ENCODE measurements at regions not wholly inside any gene's neighbourhood (a gene's known extent, or its start where the extent isn't known, plus 50 kb on each side); places are given as distances from the start of the nearest gene placed in this dataset.

- TF ChIP-seq, protein P1, sequence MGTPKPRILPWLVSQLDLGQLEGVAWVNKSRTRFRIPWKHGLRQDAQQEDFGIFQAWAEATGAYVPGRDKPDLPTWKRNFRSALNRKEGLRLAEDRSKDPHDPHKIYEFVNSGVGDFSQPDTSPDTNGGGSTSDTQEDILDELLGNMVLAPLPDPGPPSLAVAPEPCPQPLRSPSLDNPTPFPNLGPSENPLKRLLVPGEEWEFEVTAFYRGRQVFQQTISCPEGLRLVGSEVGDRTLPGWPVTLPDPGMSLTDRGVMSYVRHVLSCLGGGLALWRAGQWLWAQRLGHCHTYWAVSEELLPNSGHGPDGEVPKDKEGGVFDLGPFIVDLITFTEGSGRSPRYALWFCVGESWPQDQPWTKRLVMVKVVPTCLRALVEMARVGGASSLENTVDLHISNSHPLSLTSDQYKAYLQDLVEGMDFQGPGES (IDR thresholded peaks at IDR 0.05; ENCODE audit: low read depth, low read length), result no peak
- TF ChIP-seq REST (IDR thresholded peaks at IDR 0.05; ENCODE audit: low read depth, low read length) (no peak), ELF1 (IDR thresholded peaks at IDR 0.05) (no peak), NRF1 (IDR thresholded peaks at IDR 0.05; ENCODE audit: low read depth, low read length) (no peak), RFX5 (IDR thresholded peaks at IDR 0.05; ENCODE audit: low read length) (no peak)
- TF ChIP-seq, protein P2, sequence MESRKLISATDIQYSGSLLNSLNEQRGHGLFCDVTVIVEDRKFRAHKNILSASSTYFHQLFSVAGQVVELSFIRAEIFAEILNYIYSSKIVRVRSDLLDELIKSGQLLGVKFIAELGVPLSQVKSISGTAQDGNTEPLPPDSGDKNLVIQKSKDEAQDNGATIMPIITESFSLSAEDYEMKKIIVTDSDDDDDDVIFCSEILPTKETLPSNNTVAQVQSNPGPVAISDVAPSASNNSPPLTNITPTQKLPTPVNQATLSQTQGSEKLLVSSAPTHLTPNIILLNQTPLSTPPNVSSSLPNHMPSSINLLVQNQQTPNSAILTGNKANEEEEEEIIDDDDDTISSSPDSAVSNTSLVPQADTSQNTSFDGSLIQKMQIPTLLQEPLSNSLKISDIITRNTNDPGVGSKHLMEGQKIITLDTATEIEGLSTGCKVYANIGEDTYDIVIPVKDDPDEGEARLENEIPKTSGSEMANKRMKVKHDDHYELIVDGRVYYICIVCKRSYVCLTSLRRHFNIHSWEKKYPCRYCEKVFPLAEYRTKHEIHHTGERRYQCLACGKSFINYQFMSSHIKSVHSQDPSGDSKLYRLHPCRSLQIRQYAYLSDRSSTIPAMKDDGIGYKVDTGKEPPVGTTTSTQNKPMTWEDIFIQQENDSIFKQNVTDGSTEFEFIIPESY (IDR thresholded peaks at IDR 0.05; ENCODE audit: borderline replicate concordance, low read depth), result no peak
Observed at GRCh38 chr5:135155616-135156214, 121.7 kb upstream of the PITX1 start (continued).

DNA sequence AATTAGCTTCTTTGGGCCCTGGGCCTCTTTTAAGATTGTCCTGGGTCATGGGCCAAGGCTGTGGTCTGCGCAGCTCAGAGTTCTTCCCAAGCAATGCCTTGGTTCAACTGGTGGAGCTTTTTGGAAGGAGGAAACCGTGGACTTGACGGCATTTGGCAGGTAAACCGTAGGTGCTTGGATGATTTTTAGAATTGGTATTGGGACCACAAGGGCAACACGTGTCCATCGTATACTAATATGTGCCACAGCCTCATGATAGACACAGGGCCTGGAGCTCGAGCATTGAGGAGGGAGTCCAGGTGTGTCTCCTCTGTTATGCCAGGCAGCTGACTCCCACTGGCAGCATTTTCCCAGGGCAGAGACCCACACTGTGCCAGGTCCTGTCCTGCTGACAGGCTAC lies 120.9 kb upstream of the PITX1 start:
- no peak overlapping the region for H3K27ac ChIP-seq (ENCODE audit: low read depth in 2 of 2, low read length in 1 of 2)
- no peaks in the 10 kb centered on the region for H3K9me2 ChIP-seq
- no peaks in the 10 kb centered on the region for H3K79me2 ChIP-seq (ENCODE audit: insufficient read depth)
- no peak overlapping the region for H3K4me2 ChIP-seq
- no peaks in the 10 kb centered on the region for H3K27me3 ChIP-seq (ENCODE audit: insufficient read depth)
- H4K20me1 ChIP-seq (ENCODE audit: insufficient read depth), result no peaks in the 10 kb centered on the region
- H3K36me3 ChIP-seq (replicated peaks in 1 of 2; ENCODE audit: control insufficient read depth in 1 of 2, insufficient read depth in 2 of 2, low read length in 1 of 2), result no peaks in the 10 kb centered on the region
- no peaks in the 10 kb centered on the region for H3F3A ChIP-seq (replicated peaks; ENCODE audit: insufficient read depth)
- no peaks in the 10 kb centered on the region for H3K9me3 ChIP-seq
- WGBS (ENCODE audit: low lambda C conversion rate), result 44% methylated on average over 7 of the region's 7 CpGs
- ChIA-PET CTCF (no interaction called here), POLR2A (no interaction called here)
- no peak overlapping the region for H3K4me3 ChIP-seq (ENCODE audit: low read depth in 2 of 2, low read length in 1 of 2)
- DNase-seq, result no peak
- H3K9ac ChIP-seq, result no peak overlapping the region
- no peak overlapping the region for H2AFZ ChIP-seq (ENCODE audit: low read depth)
- H3K4me1 ChIP-seq (ENCODE audit: control insufficient read depth in 1 of 2, insufficient read depth in 2 of 2, low read depth in 1 of 2, low read length in 1 of 2), result no peaks in the 10 kb centered on the region; a peak in 1 of 4 replicates
- TF ChIP-seq CTCF (IDR thresholded peaks at IDR 0.05) (no peak), PBX3 (IDR thresholded peaks at IDR 0.05) (no peak), RCOR1 (IDR thresholded peaks at IDR 0.05; ENCODE audit: low read length) (no peak), SIN3A (IDR thresholded peaks at IDR 0.05; ENCODE audit: borderline replicate concordance, low read depth, low read length) (no peak), ELF1 (IDR thresholded peaks at IDR 0.05) (no peak), RXRA (IDR thresholded peaks at IDR 0.05; ENCODE audit: borderline replicate concordance, low read depth) (no peak), SMC3 (IDR thresholded peaks at IDR 0.05; ENCODE audit: low read depth, low read length) (no peak), USF1 (IDR thresholded peaks at IDR 0.05; ENCODE audit: borderline replicate concordance, low read depth) (no peak), YY1 (IDR thresholded peaks at IDR 0.05; ENCODE audit: low read depth) (no peak), NFIC (IDR thresholded peaks at IDR 0.05; ENCODE audit: borderline replicate concordance) (no peak), RFX5 (IDR thresholded peaks at IDR 0.05; ENCODE audit: low read length) (no peak), CHD2 (IDR thresholded peaks at IDR 0.05; ENCODE audit: low read length, partially characterized antibody) (no peak), RAD21 (IDR thresholded peaks at IDR 0.05; ENCODE audit: low read length) (no peak)
- TF ChIP-seq, protein P2 (IDR thresholded peaks at IDR 0.05; ENCODE audit: borderline replicate concordance, low read depth), result no peak
- TF ChIP-seq, protein P3, sequence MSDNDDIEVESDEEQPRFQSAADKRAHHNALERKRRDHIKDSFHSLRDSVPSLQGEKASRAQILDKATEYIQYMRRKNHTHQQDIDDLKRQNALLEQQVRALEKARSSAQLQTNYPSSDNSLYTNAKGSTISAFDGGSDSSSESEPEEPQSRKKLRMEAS (IDR thresholded peaks at IDR 0.05; ENCODE audit: low read depth), result no peak
